Left lung (tissue), 4 donors: ENCODE measurements at regions not wholly inside any gene's neighbourhood (a gene's known extent, or its start where the extent isn't known, plus 50 kb on each side); places are given as distances from the start of the nearest gene placed in this dataset.

ENCODE experiments used
- ATAC-seq: fragments of 200-7000 bp; cut with Tn5 transposase; one replicate; pipeline ENCODE4 v1.9.1; 2020; ENCODE audit warnings: moderate library complexity
- DNase-seq, 4 donors: peaks; one replicate each; pipeline ENCODE4 v3.0.0-alpha.2; 2013 to 2020
- H3K27ac ChIP-seq, 2 donors: fragments of 200-600 bp; sonication (generic) in 1 of 2; one replicate each; pipeline versions ENCODE4 v1.5.0 to v1.8.0; 2020 to 2021
- H3K27me3 ChIP-seq, 2 donors: fragments of 200-600 bp; sonication (generic) in 1 of 2; one replicate each; pipeline versions ENCODE4 v1.5.0 to v1.8.0; 2020 to 2021
- H3K36me3 ChIP-seq, 2 donors: fragments of 200-600 bp; sonication (generic) in 1 of 2; one replicate each; pipeline versions ENCODE4 v1.5.0 to v1.8.0; 2020 to 2021
- H3K4me1 ChIP-seq, 2 donors: fragments of 200-600 bp; one replicate each; pipeline ENCODE4 v1.8.0; 2021
- H3K4me3 ChIP-seq, 2 donors: fragments of 200-600 bp; sonication (generic) in 1 of 2; one replicate each; pipeline versions ENCODE4 v1.5.0 to v1.8.0; 2020 to 2021; ENCODE audit warnings: mild to moderate bottlenecking in 1 of 2
- H3K9me3 ChIP-seq, 2 donors: fragments of 200-600 bp; sonication (generic) in 1 of 2; one replicate each; pipeline versions ENCODE4 v1.5.0 to v1.8.0; 2020 to 2021
- CTCF ChIP-seq, 2 donors: fragments of 200-600 bp; sonication (generic) in 1 of 2; IDR thresholded peaks; one replicate each; pipeline versions ENCODE4 v1.5.0 to v1.8.0; 2021; ENCODE audit warnings: antibody characterized with exemption in 2 of 2
- intact Hi-C, 2 donors: fragments of 100-400 bp; cut with DNase I; formaldehyde crosslinking; loops; one replicate each; pipeline versions ENCODE4 v1.11.2 to v1.14.2; 2022
- donor health status: DM: no; HTN: yes; CAD: no.
- donor health status: DM: no; HTN: no; CAD: no.

- H3K27ac ChIP-seq, result peak overlapping the region; percentile 40 to 60
- ATAC-seq, result peak; percentile 56
- H3K36me3 ChIP-seq, result no peaks in the 10 kb centered on the region
- H3K4me3 ChIP-seq, result no peak overlapping the region
- DNase-seq, result peak in 2 of 4 donors; percentile 88 to 90
- no peak for TF ChIP-seq CTCF (IDR thresholded peaks at IDR 0.05)
- peaks cover 8 to 12% of the 10 kb centered on the region in 2 donors for H3K4me1 ChIP-seq
- intact Hi-C loops, result no loop called here
- peaks cover 0 to 4% of the 10 kb centered on the region in 2 donors for H3K27me3 ChIP-seq
- no peaks in the 10 kb centered on the region for H3K9me3 ChIP-seq
Observed at GRCh38 chr2:226660526-226660925, 139.1 kb downstream of the IRS1 start.

GRCh38 chr2:226660124-226660523 lies 139.5 kb downstream of the IRS1 start:
- DNase-seq (no peak), ATAC-seq (no peak)
- intact Hi-C loops, result no loop called here
- Histone ChIP-seq H3K9me3 (no peaks in the 10 kb centered on the region), H3K4me3 (no peak overlapping the region), H3K27me3 (peaks cover 0 to 4% of the 10 kb centered on the region in 2 donors), H3K36me3 (no peaks in the 10 kb centered on the region), H3K4me1 (peaks cover 8 to 12% of the 10 kb centered on the region in 2 donors), H3K27ac (peak overlapping the region; percentile 40 to 60)
- TF ChIP-seq CTCF (IDR thresholded peaks at IDR 0.05), result no peak

- peaks cover 0 to 4% of the 10 kb centered on the region in 2 donors for H3K27me3 ChIP-seq
- no peaks in the 10 kb centered on the region for H3K36me3 ChIP-seq
- intact Hi-C loops, result loop anchor here in 1 of 2 donors (10.0 kb wide), 1 partner anchor 135 kb away; the partner anchor contains the start of gene IRS1
- no peak overlapping the region for H3K4me3 ChIP-seq
- DNase-seq (no peak), ATAC-seq (no peak)
- H3K4me1 ChIP-seq, result peaks cover 8 to 12% of the 10 kb centered on the region in 2 donors
- TF ChIP-seq CTCF (IDR thresholded peaks at IDR 0.05), result no peak
- H3K27ac ChIP-seq, result no peak overlapping the region
- no peaks in the 10 kb centered on the region for H3K9me3 ChIP-seq
Observed at GRCh38 chr2:226659410-226659809, 140.2 kb downstream of the IRS1 start.

GRCh38 chr2:226658555-226658954 lies 141.1 kb downstream of the IRS1 start:
- no peak for TF ChIP-seq CTCF (IDR thresholded peaks at IDR 0.05)
- ATAC-seq, result peak; percentile 39
- intact Hi-C loops, result loop anchor here in 1 of 2 donors (10.0 kb wide), 1 partner anchor 136 kb away; the partner anchor contains the start of gene IRS1

GRCh38 chr2:226657340-226658053 lies 142.1 kb downstream of the IRS1 start:
- TF ChIP-seq CTCF (IDR thresholded peaks at IDR 0.05), result no peak
- Histone ChIP-seq H3K4me3 (no peak overlapping the region), H3K4me1 (peaks cover 11 to 12% of the 10 kb centered on the region in 2 donors), H3K9me3 (no peaks in the 10 kb centered on the region), H3K27me3 (peaks cover 0 to 4% of the 10 kb centered on the region in 2 donors), H3K36me3 (no peaks in the 10 kb centered on the region), H3K27ac (no peak overlapping the region)
- no peak for DNase-seq
- ATAC-seq, result no peak
- intact Hi-C loops, result loop anchor here in 1 of 2 donors (10.0 kb wide), 1 partner anchor 137 kb away; the partner anchor contains the start of gene IRS1

More at GRCh38 chr2:226658555-226658954, 141.1 kb downstream of the IRS1 start:
- Histone ChIP-seq H3K36me3 (no peaks in the 10 kb centered on the region), H3K27ac (no peak overlapping the region), H3K4me3 (no peak overlapping the region), H3K4me1 (peaks cover 8 to 12% of the 10 kb centered on the region in 2 donors), H3K27me3 (peaks cover 0 to 4% of the 10 kb centered on the region in 2 donors), H3K9me3 (no peaks in the 10 kb centered on the region)
- no peak for DNase-seq
